ENCODE measurements at regions not wholly inside any gene's neighbourhood (a gene's known extent, or its start where the extent isn't known, plus 50 kb on each side); places are given as distances from the start of the nearest gene placed in this dataset.

DNA sequence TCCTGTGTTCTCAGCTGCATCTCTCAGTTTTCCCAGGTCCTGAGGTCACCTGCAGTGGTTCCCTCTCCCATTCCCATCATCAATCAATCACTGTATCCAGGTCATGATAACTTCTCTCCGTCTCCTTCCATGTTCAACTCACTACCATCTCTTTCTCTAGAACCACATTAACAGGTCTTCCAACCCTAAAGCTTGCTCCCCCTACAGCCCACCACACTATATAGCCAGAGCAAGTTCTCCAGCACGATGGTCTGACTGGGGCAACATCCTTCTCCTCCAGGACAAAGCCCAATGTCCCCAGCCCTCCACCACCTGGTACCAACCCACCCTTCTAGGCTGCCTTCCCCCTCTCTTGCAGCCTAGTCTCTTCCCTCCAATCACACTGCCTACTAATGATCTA is 241.6 kb downstream of the CDK5RAP2 start:
- Histone ChIP-seq H3K9ac (ENCODE audit: low read length in 2 of 2) (no peak overlapping the region), H3K27ac (ENCODE audit: low read length) (no peak overlapping the region), H3K4me3 (ENCODE audit: low read length in 2 of 2) (no peak overlapping the region), H3K36me3 (ENCODE audit: control insufficient read depth in 2 of 2, insufficient read depth in 2 of 2, low read length in 2 of 2) (no peaks in the 10 kb centered on the region), H3K9me3 (ENCODE audit: control insufficient read depth in 2 of 2, low read length in 2 of 2) (no peaks in the 10 kb centered on the region), H3K4me1 (ENCODE audit: control insufficient read depth, insufficient read depth, low read length) (no peaks in the 10 kb centered on the region), H3K27me3 (ENCODE audit: control insufficient read depth in 1 of 2, insufficient read depth in 2 of 2, low read length in 2 of 2) (no peaks in the 10 kb centered on the region)

GRCh38 chr9:120337131-120337530 is 242.8 kb downstream of the CDK5RAP2 start:
- H3K36me3 ChIP-seq (ENCODE audit: control insufficient read depth in 2 of 2, insufficient read depth in 2 of 2, low read length in 2 of 2), result no peaks in the 10 kb centered on the region
- H3K27ac ChIP-seq (ENCODE audit: low read length), result no peak overlapping the region

GRCh38 chr9:120336753-120337090 is 243.2 kb downstream of the CDK5RAP2 start:
- H3K27ac ChIP-seq (ENCODE audit: low read length), result no peak overlapping the region
- H3K4me1 ChIP-seq (ENCODE audit: control insufficient read depth, insufficient read depth, low read length), result no peaks in the 10 kb centered on the region
- no peak overlapping the region for H3K9ac ChIP-seq (ENCODE audit: low read length in 2 of 2)
- H3K9me3 ChIP-seq (ENCODE audit: control insufficient read depth in 2 of 2, low read length in 2 of 2), result no peaks in the 10 kb centered on the region
- H3K36me3 ChIP-seq (ENCODE audit: control insufficient read depth in 2 of 2, insufficient read depth in 2 of 2, low read length in 2 of 2), result no peaks in the 10 kb centered on the region
- no peaks in the 10 kb centered on the region for H3K27me3 ChIP-seq (ENCODE audit: control insufficient read depth in 1 of 2, insufficient read depth in 2 of 2, low read length in 2 of 2)
- H3K4me3 ChIP-seq (ENCODE audit: low read length in 2 of 2), result no peak overlapping the region

More at GRCh38 chr9:120337131-120337530, 242.8 kb downstream of the CDK5RAP2 start:
- no peak overlapping the region for H3K9ac ChIP-seq (ENCODE audit: low read length in 2 of 2)
- no peaks in the 10 kb centered on the region for H3K4me1 ChIP-seq (ENCODE audit: control insufficient read depth, insufficient read depth, low read length)
- no peak overlapping the region for H3K4me3 ChIP-seq (ENCODE audit: low read length in 2 of 2)
- H3K27me3 ChIP-seq (ENCODE audit: control insufficient read depth in 1 of 2, insufficient read depth in 2 of 2, low read length in 2 of 2), result no peaks in the 10 kb centered on the region
- H3K9me3 ChIP-seq (ENCODE audit: control insufficient read depth in 2 of 2, low read length in 2 of 2), result no peaks in the 10 kb centered on the region

- no peak overlapping the region for H3K9ac ChIP-seq (ENCODE audit: low read length in 2 of 2)
- H3K36me3 ChIP-seq (ENCODE audit: control insufficient read depth in 2 of 2, insufficient read depth in 2 of 2, low read length in 2 of 2), result no peaks in the 10 kb centered on the region
- H3K4me1 ChIP-seq (ENCODE audit: control insufficient read depth, insufficient read depth, low read length), result no peaks in the 10 kb centered on the region
- H3K9me3 ChIP-seq (ENCODE audit: control insufficient read depth in 2 of 2, low read length in 2 of 2), result no peaks in the 10 kb centered on the region
- no peak overlapping the region for H3K4me3 ChIP-seq (ENCODE audit: low read length in 2 of 2)
- no peaks in the 10 kb centered on the region for H3K27me3 ChIP-seq (ENCODE audit: control insufficient read depth in 1 of 2, insufficient read depth in 2 of 2, low read length in 2 of 2)
- H3K27ac ChIP-seq (ENCODE audit: low read length), result no peak overlapping the region
Measured at GRCh38 chr9:120336021-120336752, 243.8 kb downstream of the CDK5RAP2 start.

DNA sequence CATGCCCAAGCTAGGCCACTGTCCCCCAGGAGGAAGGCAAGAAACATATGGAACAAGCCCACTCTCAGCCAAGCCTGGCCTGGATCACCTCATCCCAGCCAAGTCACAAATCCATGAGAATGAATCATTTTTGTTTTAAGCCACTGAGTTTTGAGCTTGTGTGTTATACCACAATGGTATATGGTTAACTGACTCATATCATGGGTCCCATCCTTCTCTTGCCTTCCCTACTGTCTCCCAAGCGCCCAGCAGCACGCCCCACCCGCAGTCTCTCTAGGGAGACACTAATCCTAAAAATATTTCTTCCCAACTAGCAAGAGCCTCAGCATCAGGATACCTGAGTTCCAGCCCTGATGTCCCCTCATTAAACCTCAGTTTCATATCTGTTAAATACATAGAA is 248.1 kb downstream of the CDK5RAP2 start:
- peaks cover 0 to 9% of the 10 kb centered on the region in 2 donors for H3K9me3 ChIP-seq (ENCODE audit: control insufficient read depth in 2 of 2, low read length in 2 of 2)
- no peaks in the 10 kb centered on the region for H3K36me3 ChIP-seq (ENCODE audit: control insufficient read depth in 2 of 2, insufficient read depth in 2 of 2, low read length in 2 of 2)
- H3K27ac ChIP-seq (ENCODE audit: low read length), result no peak overlapping the region
- H3K27me3 ChIP-seq (ENCODE audit: control insufficient read depth in 1 of 2, insufficient read depth in 2 of 2, low read length in 2 of 2), result no peaks in the 10 kb centered on the region
- H3K9ac ChIP-seq (ENCODE audit: low read length in 2 of 2), result no peak overlapping the region
- H3K4me1 ChIP-seq (ENCODE audit: control insufficient read depth, insufficient read depth, low read length), result no peaks in the 10 kb centered on the region
- H3K4me3 ChIP-seq (ENCODE audit: low read length in 2 of 2), result no peak overlapping the region

DNA sequence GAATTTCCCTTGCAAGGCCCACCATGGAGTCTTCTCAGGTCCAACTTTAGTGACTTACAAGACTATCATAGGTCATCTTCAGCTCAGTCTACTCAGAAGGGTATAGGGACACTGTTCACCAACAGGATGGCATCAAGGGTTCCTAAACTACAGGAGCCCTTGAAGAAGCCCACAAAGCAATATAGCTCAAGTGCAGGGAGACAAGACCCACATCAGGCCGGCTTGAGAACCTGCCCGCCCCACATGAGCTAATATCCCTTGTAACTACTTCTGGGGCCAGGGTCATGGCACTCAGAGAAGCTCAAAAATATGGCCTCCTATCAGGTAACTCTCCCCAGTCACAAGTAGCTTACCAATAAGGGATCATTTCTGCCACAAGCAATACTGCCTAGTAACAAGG is 249.9 kb downstream of the CDK5RAP2 start:
- no peak overlapping the region for H3K27ac ChIP-seq (ENCODE audit: low read length)
- H3K9ac ChIP-seq (ENCODE audit: low read length in 2 of 2), result no peak overlapping the region
- H3K4me1 ChIP-seq (ENCODE audit: control insufficient read depth, insufficient read depth, low read length), result no peaks in the 10 kb centered on the region
- H3K9me3 ChIP-seq (ENCODE audit: control insufficient read depth in 2 of 2, low read length in 2 of 2), result peaks cover 0 to 9% of the 10 kb centered on the region in 2 donors
- no peak overlapping the region for H3K4me3 ChIP-seq (ENCODE audit: low read length in 2 of 2)
- H3K36me3 ChIP-seq (ENCODE audit: control insufficient read depth in 2 of 2, insufficient read depth in 2 of 2, low read length in 2 of 2), result no peaks in the 10 kb centered on the region
- no peaks in the 10 kb centered on the region for H3K27me3 ChIP-seq (ENCODE audit: control insufficient read depth in 1 of 2, insufficient read depth in 2 of 2, low read length in 2 of 2)

DNA sequence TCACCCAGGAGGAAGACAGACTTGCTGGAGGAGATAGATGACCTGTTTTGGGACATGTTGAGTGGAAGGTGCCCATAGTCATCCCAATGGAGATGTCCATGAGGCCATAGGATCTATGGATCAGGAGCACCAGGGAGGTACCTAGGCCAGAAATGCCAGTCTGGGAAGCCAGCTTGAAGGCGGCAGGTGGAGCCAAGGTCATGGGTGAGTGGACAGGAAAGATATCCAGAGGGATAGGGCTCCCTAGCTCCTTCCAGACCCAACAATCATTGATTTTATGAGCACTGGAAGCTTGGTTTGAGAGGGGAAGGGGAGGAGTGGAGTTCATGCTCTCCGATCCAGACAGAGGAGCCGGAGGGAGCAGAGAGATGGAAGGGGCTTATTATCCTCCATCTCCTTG is 252.6 kb downstream of the CDK5RAP2 start:
- no peaks in the 10 kb centered on the region for H3K36me3 ChIP-seq (ENCODE audit: control insufficient read depth in 2 of 2, insufficient read depth in 2 of 2, low read length in 2 of 2)
- no peak overlapping the region for H3K9ac ChIP-seq (ENCODE audit: low read length in 2 of 2)
- H3K27me3 ChIP-seq (ENCODE audit: control insufficient read depth in 1 of 2, insufficient read depth in 2 of 2, low read length in 2 of 2), result no peaks in the 10 kb centered on the region
- H3K4me3 ChIP-seq (ENCODE audit: low read length in 2 of 2), result no peak overlapping the region
- peaks cover 0 to 9% of the 10 kb centered on the region in 2 donors for H3K9me3 ChIP-seq (ENCODE audit: control insufficient read depth in 2 of 2, low read length in 2 of 2)
- H3K27ac ChIP-seq (ENCODE audit: low read length), result no peak overlapping the region
- no peaks in the 10 kb centered on the region for H3K4me1 ChIP-seq (ENCODE audit: control insufficient read depth, insufficient read depth, low read length)

DNA sequence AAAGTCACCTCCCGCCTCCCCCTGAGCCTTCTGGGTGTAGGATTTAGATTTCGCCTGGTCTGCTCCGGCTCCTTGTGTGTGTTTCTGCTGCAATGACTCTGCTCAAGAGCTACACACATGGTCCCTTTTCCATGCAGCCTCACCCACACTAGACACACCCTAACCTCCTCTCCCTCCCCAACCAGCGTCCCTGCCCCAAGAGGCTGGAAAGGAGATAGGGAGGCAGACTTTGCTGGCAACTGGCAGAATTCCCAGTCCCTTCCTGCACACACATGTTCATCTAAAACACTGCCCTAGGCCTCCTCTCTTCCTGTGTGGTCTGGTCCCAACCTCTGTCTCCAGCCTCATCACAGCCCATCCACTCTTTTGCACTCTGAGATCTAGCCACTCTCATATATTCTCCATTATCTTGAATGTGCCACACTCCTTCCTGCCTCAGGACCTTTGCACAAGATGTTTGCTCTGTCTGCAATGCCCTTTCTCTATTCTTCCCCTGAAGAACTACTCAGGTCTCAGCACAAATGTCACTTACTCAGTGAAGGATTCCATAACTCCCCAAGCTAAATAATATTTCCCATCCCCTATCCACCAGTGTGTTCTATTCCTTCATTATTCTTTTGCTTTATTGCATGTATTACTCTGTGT is 253.8 kb downstream of the CDK5RAP2 start:
- no peaks in the 10 kb centered on the region for H3K27me3 ChIP-seq (ENCODE audit: control insufficient read depth in 1 of 2, insufficient read depth in 2 of 2, low read length in 2 of 2)
- H3K9me3 ChIP-seq (ENCODE audit: control insufficient read depth in 2 of 2, low read length in 2 of 2), result peaks cover 0 to 9% of the 10 kb centered on the region in 2 donors
- H3K4me1 ChIP-seq (ENCODE audit: control insufficient read depth, insufficient read depth, low read length), result no peaks in the 10 kb centered on the region
- H3K9ac ChIP-seq (ENCODE audit: low read length in 2 of 2), result no peak overlapping the region
- no peak overlapping the region for H3K27ac ChIP-seq (ENCODE audit: low read length)
- no peaks in the 10 kb centered on the region for H3K36me3 ChIP-seq (ENCODE audit: control insufficient read depth in 2 of 2, insufficient read depth in 2 of 2, low read length in 2 of 2)
- H3K4me3 ChIP-seq (ENCODE audit: low read length in 2 of 2), result no peak overlapping the region

DNA sequence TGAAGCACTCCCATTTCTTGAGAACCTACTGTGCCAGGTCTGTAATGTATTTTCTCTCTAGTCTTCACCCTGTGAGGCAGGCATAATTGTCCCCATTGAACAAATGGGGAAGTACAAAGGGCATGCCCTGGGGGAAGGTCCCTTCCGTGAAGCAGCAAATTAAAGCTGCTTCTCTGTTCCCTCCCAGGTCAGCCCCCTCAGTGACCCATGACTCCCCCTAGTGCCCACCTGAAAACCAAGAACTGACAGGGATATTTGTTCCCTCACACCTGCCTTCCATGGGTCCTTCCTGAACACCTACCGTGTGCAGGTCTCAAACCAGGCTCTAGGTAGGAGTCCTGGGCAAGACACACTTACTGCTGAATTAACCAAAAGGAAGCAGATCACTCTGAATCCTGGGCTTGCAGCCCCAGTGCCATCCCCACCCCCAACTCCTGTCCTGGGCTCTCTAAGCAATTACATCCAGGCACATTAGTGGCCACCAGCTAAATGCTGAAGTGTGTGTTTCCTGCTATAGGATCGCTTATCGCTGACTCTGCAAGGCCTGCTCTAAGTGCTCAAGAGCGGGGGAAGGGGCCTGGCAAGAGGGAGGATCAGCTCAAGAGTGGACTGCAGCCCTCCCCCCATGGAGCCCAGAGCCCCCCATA is 254.8 kb downstream of the CDK5RAP2 start:
- Histone ChIP-seq H3K4me3 (ENCODE audit: low read length in 2 of 2) (no peak overlapping the region), H3K27ac (ENCODE audit: low read length) (no peak overlapping the region), H3K36me3 (ENCODE audit: control insufficient read depth in 2 of 2, insufficient read depth in 2 of 2, low read length in 2 of 2) (no peaks in the 10 kb centered on the region), H3K4me1 (ENCODE audit: control insufficient read depth, insufficient read depth, low read length) (no peaks in the 10 kb centered on the region), H3K9me3 (ENCODE audit: control insufficient read depth in 2 of 2, low read length in 2 of 2) (no peaks in the 10 kb centered on the region), H3K9ac (ENCODE audit: low read length in 2 of 2) (no peak overlapping the region), H3K27me3 (ENCODE audit: control insufficient read depth in 1 of 2, insufficient read depth in 2 of 2, low read length in 2 of 2) (no peaks in the 10 kb centered on the region)

GRCh38 chr9:120324461-120324860 is 255.5 kb downstream of the CDK5RAP2 start:
- Histone ChIP-seq H3K36me3 (ENCODE audit: control insufficient read depth in 2 of 2, insufficient read depth in 2 of 2, low read length in 2 of 2) (no peaks in the 10 kb centered on the region), H3K27me3 (ENCODE audit: control insufficient read depth in 1 of 2, insufficient read depth in 2 of 2, low read length in 2 of 2) (no peaks in the 10 kb centered on the region), H3K4me3 (ENCODE audit: low read length in 2 of 2) (no peak overlapping the region), H3K9ac (ENCODE audit: low read length in 2 of 2) (no peak overlapping the region), H3K9me3 (ENCODE audit: control insufficient read depth in 2 of 2, low read length in 2 of 2) (no peaks in the 10 kb centered on the region), H3K27ac (ENCODE audit: low read length) (no peak overlapping the region), H3K4me1 (ENCODE audit: control insufficient read depth, insufficient read depth, low read length) (no peaks in the 10 kb centered on the region)

DNA sequence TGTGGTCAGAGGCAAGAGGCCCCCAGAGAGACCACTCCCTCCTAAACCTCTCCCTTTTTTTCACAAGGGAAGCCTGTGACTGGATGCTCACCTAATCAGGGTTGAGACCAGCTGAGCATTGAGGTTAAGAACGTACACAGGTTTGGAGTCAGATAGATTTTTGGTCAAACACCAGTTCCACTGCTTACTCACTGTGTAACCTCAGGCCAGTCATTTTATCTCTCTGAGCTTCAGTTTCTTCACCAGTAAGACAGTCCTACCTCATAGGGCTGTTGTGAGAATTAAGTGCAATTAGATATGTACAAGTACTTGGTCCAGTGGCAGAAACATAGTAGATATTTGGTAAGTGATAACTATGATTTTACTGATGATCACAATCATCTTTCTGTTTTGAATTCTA is 256.8 kb downstream of the CDK5RAP2 start:
- H3K4me3 ChIP-seq (ENCODE audit: low read length in 2 of 2), result no peak overlapping the region
- no peaks in the 10 kb centered on the region for H3K9me3 ChIP-seq (ENCODE audit: control insufficient read depth in 2 of 2, low read length in 2 of 2)
- H3K27me3 ChIP-seq (ENCODE audit: control insufficient read depth in 1 of 2, insufficient read depth in 2 of 2, low read length in 2 of 2), result no peaks in the 10 kb centered on the region
- H3K36me3 ChIP-seq (ENCODE audit: control insufficient read depth in 2 of 2, insufficient read depth in 2 of 2, low read length in 2 of 2), result no peaks in the 10 kb centered on the region
- H3K27ac ChIP-seq (ENCODE audit: low read length), result no peak overlapping the region
- H3K9ac ChIP-seq (ENCODE audit: low read length in 2 of 2), result no peak overlapping the region
- no peaks in the 10 kb centered on the region for H3K4me1 ChIP-seq (ENCODE audit: control insufficient read depth, insufficient read depth, low read length)

Measured in stomach smooth muscle (tissue), 2 donors.